ENCODE measurements at regions not wholly inside any gene's neighbourhood (a gene's known extent, or its start where the extent isn't known, plus 50 kb on each side); places are given as distances from the start of the nearest gene placed in this dataset.

DNA sequence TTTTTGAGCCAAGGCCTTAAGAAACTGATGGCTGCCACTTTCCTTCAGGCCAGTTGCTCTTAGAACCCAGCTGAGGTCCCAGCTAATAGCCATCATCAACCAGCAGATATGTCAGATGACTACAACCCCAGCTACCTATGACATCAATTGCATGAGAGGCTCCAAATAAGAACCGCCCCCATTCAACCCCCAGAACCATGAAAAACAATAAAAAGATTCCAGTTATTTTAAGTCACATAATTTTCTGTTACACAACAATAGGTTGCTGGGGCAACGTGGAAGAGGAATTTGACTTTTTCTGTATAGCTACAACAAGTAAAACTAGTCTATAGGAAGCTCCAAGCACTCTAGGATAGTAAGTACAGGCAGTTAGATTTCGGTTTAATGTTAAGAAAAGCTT lies 216.3 kb upstream of the MTNR1B start (continued):
- TF ChIP-seq, protein P1, sequence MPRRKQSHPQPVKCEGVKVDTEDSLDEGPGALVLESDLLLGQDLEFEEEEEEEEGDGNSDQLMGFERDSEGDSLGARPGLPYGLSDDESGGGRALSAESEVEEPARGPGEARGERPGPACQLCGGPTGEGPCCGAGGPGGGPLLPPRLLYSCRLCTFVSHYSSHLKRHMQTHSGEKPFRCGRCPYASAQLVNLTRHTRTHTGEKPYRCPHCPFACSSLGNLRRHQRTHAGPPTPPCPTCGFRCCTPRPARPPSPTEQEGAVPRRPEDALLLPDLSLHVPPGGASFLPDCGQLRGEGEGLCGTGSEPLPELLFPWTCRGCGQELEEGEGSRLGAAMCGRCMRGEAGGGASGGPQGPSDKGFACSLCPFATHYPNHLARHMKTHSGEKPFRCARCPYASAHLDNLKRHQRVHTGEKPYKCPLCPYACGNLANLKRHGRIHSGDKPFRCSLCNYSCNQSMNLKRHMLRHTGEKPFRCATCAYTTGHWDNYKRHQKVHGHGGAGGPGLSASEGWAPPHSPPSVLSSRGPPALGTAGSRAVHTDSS (CRISPR knock-in tag; conservative IDR thresholded peaks at IDR 0.05) = no peak
- TF ChIP-seq STAG1 (CRISPR knock-in tag; IDR thresholded peaks at IDR 0.05) (no peak), RFX3 (CRISPR knock-in tag; IDR thresholded peaks at IDR 0.05) (no peak), MEIS1 (CRISPR knock-in tag; IDR thresholded peaks at IDR 0.05; ENCODE audit: borderline replicate concordance) (no peak)
- TF ChIP-seq, protein P2, sequence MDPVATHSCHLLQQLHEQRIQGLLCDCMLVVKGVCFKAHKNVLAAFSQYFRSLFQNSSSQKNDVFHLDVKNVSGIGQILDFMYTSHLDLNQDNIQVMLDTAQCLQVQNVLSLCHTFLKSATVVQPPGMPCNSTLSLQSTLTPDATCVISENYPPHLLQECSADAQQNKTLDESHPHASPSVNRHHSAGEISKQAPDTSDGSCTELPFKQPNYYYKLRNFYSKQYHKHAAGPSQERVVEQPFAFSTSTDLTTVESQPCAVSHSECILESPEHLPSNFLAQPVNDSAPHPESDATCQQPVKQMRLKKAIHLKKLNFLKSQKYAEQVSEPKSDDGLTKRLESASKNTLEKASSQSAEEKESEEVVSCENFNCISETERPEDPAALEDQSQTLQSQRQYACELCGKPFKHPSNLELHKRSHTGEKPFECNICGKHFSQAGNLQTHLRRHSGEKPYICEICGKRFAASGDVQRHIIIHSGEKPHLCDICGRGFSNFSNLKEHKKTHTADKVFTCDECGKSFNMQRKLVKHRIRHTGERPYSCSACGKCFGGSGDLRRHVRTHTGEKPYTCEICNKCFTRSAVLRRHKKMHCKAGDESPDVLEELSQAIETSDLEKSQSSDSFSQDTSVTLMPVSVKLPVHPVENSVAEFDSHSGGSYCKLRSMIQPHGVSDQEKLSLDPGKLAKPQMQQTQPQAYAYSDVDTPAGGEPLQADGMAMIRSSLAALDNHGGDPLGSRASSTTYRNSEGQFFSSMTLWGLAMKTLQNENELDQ (CRISPR knock-in tag; IDR thresholded peaks at IDR 0.05; ENCODE audit: borderline replicate concordance) = no peak
- TF ChIP-seq, protein P3, sequence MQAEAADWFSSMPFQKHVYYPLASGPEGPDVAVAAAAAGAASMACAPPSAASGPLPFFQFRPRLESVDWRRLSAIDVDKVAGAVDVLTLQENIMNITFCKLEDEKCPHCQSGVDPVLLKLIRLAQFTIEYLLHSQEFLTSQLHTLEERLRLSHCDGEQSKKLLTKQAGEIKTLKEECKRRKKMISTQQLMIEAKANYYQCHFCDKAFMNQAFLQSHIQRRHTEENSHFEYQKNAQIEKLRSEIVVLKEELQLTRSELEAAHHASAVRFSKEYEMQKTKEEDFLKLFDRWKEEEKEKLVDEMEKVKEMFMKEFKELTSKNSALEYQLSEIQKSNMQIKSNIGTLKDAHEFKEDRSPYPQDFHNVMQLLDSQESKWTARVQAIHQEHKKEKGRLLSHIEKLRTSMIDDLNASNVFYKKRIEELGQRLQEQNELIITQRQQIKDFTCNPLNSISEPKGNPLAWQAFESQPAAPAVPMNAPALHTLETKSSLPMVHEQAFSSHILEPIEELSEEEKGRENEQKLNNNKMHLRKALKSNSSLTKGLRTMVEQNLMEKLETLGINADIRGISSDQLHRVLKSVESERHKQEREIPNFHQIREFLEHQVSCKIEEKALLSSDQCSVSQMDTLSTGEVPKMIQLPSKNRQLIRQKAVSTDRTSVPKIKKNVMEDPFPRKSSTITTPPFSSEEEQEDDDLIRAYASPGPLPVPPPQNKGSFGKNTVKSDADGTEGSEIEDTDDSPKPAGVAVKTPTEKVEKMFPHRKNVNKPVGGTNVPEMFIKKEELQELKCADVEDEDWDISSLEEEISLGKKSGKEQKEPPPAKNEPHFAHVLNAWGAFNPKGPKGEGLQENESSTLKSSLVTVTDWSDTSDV (CRISPR knock-in tag; IDR thresholded peaks at IDR 0.05) = no peak
- TF ChIP-seq, protein P4, sequence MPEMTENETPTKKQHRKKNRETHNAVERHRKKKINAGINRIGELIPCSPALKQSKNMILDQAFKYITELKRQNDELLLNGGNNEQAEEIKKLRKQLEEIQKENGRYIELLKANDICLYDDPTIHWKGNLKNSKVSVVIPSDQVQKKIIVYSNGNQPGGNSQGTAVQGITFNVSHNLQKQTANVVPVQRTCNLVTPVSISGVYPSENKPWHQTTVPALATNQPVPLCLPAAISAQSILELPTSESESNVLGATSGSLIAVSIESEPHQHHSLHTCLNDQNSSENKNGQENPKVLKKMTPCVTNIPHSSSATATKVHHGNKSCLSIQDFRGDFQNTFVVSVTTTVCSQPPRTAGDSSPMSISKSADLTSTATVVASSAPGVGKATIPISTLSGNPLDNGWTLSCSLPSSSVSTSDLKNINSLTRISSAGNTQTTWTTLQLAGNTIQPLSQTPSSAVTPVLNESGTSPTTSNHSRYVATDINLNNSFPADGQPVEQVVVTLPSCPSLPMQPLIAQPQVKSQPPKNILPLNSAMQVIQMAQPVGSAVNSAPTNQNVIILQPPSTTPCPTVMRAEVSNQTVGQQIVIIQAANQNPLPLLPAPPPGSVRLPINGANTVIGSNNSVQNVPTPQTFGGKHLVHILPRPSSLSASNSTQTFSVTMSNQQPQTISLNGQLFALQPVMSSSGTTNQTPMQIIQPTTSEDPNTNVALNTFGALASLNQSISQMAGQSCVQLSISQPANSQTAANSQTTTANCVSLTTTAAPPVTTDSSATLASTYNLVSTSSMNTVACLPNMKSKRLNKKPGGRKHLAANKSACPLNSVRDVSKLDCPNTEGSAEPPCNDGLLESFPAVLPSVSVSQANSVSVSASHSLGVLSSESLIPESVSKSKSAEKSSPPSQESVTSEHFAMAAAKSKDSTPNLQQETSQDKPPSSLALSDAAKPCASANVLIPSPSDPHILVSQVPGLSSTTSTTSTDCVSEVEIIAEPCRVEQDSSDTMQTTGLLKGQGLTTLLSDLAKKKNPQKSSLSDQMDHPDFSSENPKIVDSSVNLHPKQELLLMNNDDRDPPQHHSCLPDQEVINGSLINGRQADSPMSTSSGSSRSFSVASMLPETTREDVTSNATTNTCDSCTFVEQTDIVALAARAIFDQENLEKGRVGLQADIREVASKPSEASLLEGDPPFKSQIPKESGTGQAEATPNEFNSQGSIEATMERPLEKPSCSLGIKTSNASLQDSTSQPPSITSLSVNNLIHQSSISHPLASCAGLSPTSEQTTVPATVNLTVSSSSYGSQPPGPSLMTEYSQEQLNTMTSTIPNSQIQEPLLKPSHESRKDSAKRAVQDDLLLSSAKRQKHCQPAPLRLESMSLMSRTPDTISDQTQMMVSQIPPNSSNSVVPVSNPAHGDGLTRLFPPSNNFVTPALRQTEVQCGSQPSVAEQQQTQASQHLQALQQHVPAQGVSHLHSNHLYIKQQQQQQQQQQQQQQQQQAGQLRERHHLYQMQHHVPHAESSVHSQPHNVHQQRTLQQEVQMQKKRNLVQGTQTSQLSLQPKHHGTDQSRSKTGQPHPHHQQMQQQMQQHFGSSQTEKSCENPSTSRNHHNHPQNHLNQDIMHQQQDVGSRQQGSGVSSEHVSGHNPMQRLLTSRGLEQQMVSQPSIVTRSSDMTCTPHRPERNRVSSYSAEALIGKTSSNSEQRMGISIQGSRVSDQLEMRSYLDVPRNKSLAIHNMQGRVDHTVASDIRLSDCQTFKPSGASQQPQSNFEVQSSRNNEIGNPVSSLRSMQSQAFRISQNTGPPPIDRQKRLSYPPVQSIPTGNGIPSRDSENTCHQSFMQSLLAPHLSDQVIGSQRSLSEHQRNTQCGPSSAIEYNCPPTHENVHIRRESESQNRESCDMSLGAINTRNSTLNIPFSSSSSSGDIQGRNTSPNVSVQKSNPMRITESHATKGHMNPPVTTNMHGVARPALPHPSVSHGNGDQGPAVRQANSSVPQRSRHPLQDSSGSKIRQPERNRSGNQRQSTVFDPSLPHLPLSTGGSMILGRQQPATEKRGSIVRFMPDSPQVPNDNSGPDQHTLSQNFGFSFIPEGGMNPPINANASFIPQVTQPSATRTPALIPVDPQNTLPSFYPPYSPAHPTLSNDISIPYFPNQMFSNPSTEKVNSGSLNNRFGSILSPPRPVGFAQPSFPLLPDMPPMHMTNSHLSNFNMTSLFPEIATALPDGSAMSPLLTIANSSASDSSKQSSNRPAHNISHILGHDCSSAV (CRISPR knock-in tag; IDR thresholded peaks at IDR 0.05; ENCODE audit: borderline replicate concordance) = no peak
